ENCODE measurements at regions not wholly inside any gene's neighbourhood (a gene's known extent, or its start where the extent isn't known, plus 50 kb on each side); places are given as distances from the start of the nearest gene placed in this dataset.

DNA sequence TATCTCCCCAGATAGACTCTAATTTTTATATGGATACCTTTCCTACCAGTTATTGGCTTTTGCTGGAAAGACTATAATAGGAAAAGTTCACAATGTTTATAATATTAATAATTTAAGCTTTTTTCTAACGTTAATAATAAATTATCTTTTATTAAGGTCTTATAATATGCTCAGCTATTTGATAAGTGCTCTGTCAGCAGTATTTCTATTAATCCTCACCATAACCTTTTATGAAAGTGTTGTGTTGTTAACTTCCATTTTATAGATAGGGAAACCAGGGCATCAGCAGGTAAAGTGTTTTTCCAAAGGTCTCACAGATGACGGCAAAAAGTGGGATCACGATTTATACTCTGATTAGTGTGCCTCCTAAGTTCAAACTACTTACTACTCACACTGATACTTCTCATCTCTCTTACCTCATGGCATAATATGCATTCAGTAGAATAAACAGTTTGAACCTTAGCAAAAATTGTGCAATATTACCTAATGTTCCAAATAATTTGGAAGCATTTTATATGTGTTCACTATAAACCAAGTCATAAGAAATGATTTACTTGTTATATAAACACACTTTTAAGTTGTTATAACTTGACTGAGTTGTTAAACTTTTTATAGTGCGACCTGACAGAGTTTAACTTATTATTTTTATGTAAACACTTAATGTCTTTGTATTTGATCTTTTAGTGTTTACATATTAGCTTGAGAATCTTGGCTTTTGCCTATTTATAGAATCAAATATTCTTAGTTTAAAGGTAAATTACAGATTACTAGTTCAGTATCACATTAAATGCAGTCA is 274.9 kb upstream of the DCBLD2 start:
- DNase-seq = no peak

DNA sequence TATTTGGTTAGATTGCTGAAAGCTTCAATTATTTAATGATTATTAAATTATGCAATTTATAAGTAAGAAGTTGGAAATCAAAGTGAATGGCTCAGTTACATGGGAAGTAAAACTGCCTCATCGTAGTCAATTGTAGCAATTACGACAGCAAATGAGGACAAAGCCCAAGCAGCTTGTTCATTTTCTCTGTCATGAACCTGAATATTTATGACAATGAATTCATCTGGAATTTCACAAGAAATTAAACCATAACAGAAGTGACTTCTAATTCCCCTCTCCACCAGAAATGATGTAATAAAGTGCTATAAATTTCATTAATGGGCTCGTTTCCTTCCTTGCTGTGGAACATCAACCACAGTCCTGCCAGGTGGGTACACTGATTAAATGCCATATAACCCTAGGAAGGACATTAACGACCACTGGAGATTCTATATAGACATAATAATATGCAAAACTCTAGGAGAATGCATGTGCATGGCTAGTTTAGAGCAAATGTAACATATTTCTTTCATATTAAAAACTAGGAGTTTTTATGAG is 273.8 kb upstream of the DCBLD2 start:
- no peak for DNase-seq

DNA sequence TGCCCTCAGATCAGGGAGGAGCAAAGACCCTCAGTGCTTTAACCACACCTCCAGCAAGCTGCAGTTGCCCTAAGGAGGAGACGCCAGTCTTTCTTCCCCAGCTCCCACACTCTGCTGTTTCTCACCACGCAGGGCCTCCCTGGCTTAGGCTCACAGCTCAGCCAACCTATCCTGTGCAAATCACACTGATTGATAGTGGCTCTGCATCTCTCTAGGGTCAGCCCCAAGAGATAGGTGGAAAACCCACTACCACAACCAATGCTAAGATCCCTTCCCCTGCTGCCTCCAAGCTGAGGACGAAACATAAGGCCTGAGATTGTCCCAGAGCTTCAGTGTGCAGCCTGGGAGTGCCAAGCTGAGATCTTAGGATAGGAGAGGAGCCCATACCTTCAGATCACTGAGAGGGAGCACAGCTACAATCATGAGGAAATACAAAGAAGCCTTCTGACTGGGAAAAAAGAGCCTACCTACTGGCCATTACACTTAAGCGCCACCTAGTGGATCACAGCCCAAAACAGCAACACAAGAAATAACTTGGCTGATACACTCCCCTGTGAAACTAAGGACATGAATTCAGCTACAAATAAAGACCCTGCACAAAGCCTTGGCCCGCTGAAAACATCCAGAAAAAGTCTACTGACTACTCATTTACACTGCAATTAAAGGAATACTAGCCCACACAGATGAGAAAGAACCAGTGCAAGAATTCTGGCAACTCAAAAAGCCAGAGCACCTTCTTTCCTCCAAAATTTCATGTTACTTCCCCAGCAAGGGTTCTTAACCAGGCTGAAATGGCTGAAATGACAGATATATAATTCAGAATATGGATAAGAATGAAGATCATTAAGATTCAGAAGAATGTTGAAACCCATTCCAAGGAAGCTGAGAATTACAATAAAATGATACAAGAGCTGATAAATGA is 271.5 kb upstream of the DCBLD2 start:
- peak; percentile 2 to 7 for DNase-seq

DNA sequence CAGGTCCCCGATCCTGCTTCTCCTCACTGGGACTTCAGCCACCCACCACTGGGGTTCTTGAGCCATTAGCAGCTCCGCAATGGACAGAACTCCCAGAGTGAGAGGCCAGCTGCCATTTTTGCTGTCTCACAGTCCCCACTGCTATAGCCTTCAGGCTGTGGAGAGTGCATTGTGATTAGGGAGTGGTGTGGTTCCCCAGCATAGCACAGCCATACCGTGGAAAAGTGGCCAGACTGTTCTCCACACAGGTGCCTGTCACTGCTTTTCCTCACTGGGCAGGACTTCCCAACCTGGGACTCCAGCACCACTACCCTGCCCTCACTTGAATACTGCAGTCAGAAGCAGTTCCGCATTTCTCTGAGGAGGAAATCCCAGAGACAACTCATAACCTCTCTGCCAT is 270.3 kb upstream of the DCBLD2 start:
- DNase-seq = no peak

DNA sequence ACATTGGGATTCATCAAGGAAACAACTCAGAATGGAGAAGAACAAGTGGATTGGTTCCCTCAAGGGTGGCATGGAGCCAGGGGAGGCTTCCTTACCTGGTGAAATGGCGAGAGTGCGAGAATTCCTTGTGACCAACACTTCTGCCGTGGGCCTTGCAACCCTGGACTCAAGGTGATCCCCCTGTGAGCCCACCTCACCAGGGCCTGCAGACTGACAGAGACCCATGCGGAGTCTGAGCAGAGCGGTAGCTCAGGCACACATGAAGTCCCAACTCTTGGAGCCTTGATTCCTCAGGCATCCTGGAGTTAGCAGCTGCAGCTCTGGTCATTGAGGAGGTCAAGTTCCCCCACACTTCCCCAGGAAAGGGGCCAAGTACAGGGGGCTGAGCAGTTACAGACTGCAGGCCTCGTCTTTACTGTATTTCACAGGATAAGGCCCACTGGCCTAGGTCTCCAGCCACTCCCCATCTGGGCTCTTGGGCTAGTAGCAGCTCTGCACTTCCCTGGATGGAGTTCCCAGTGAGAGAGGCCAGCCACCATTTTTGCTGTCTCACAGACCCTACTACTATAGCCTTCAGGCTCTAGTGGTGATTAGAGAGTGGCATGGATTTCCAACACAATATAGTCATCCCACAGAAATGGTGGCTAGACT is 269.5 kb upstream of the DCBLD2 start:
- DNase-seq = no peak

DNA sequence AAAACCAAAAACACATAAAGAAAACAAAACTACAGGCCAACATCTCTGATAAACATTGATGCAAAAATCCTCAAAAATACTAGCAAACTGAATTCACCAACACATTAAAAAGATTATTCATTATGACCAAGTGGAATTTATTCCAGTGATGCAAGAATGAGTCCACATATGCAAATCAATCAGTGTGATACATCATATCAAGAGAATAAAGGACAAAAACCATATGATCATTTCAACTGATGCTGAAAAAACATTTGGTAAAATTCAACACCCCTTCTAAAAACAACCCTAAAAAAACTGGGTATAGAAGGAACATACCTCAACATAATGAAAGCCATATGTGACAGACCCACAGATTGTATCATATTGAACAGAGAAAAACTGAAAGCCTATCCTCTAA is 265.6 kb upstream of the DCBLD2 start:
- no peak for DNase-seq

DNA sequence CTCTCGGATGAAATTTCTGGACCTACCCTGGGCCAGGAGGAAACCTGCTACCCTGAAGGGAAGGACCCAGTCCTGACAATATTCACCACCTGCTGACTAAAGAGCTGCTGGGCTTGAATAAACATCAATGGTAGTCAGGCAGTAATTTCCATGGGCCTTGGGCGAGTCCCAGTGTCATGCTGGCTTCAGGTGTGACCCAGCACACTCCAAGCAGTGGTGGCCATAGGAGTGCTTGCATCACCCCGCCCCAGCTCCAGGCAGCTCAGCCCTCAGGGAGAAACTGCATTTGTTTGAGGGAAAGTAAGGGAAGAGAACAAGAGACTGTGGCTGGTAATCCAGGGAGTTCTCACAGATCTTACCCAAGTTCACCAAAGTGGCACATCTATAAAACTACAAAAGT is 261.8 kb upstream of the DCBLD2 start:
- DNase-seq = no peak

DNA sequence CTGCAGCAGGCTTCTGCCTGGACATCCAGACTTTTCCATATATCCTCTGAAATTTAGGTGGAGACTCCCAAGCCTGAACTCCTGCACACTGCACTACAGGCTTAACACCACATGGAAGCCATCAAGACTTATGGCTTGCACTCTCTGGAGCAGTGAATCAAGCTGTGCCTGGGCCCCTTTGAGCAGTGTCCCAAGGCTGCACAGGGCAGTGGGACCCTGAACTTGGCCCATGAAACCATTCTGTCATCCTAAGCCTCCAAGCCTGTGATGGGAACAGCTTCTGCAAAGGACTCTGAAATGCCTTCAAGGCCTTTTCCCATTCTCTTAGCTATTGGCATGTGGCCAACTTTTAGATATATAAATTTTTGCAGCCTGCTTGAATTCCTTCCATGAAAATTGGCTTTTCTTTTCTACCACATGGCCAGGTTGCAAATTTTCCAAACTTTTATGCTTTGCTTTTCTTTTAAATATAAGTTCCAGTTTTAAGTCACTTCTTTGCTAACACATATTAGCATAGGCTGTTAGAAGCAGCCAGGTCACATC is 257.8 kb upstream of the DCBLD2 start:
- no peak for DNase-seq

DNA sequence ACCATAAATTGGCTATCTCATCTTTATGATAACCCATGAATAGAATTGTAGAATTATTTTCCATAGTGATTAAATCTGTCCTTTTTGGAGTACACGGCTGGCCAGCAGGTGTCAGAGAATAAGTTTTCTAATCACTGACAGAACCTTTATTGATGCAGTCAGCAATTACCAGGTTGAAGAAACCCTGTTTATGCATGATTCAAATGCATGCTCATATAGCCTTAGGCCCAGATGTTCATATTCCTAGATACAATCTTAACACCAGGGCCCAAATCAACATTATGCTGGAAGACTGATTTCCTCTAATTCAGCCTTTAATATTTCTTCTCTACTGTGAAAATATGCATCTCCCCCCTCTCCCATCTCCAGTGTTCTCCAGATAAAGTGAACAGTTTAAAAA is 243.5 kb upstream of the DCBLD2 start:
- no peak for DNase-seq

DNA sequence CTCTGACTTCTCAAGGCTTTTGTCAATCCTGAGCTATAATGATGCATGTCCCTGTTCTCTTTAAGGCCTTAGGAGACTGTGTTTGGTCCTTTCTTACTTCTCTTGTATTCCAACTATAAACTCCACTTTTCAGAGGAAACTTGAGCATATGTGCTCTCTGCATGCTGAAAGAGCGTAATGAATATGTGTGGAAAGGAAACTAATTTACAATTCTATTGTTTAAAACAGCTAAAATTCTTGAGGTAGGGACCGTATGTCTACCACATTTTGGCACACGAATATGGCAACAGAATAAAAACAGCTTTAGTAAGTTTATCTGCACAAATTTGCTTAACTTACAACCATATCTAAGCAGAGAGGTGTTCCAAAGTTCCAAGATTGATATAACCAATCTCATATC is 242.0 kb upstream of the DCBLD2 start:
- DNase-seq = no peak

DNA sequence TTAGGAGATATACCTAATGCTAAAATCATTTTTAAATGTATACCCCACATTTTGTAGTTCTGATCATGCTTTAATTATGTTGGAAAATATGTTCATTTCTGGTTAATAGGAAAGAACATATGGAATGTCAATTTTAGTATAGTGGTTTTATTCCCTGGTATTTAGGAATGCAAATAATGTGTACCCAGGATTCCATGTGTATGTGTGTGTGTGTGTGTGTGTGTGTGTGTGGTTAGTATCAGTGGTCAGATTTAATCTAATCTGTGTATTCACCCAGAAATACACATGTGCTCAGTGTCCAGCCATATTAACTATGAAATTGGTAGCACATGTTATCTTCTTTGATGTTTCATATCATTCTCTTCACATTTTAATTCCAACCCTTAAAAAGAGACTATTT is 233.5 kb upstream of the DCBLD2 start:
- DNase-seq = no peak

DNA sequence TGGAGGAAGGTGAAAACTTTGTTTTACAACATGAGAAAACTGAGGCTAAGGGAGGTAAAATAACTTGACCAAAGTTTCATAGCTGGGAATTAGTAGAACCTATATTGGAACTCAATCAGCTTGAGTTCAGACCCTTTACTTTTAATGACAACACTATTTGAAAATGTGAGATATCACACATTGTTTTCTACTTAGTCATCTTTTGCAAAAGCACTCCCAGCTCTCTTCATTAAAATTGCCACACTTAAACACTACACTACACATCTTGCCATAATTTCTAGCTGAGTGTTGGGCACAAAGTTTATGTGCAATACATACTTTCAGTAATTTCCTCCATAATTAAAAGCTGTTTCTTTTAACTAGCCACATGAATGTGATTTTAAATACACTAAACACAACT is 230.4 kb upstream of the DCBLD2 start:
- no peak for DNase-seq

DNA sequence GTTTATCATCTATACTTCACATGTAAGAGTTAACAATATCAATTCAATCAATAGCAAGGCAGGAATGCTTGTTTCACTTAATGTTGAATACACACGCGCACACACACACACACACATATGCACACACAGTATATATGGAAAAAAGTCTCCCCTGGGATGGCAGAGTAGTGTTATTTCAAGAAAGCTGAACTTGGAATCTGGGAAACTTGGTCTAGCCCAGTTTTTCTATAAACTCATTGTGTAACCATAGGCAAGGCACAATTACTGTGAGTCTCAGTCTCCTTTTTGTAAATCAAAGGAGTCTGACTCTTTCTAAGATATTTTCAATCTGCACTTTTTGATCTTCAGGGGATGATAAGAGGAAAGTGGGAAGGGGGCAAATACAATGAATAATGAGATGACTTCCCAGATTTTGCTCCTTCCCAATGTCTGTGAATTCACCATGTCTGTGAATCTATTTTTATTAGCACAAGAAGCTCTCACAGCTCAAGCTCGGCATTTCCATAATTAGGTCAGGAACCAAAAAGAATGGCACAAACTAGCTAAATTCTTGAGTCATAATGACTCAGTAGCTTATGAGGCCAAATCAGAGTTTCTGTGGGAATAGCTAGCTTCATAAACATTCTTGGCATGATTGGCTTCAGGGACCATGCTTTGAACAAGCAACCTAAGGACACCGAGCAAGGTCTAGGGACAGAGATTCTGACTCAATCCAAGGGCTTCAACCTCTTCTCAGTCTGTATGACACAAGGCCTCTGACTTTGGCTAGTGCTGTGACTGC is 227.4 kb upstream of the DCBLD2 start:
- peak in 1 of 2 donors; percentile 13 for DNase-seq

DNA sequence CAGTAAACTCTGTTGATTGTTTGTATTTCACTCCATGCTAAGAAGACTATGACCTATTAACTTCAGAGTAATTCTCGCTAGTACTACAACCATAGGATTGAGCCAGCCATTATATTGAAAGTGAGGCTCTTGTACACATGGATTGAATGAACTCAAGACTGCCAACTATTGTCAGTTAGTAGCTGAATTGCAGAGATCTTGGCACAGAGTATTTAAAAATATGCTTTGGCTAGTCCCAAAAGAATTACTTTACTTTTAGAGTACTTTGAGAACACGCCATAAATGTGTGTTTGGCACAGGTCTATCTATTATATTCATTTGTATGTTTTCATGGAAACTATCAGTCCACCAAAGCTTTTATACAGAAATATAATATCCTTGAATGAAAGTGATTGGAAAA is 226.7 kb upstream of the DCBLD2 start:
- no peak for DNase-seq

DNA sequence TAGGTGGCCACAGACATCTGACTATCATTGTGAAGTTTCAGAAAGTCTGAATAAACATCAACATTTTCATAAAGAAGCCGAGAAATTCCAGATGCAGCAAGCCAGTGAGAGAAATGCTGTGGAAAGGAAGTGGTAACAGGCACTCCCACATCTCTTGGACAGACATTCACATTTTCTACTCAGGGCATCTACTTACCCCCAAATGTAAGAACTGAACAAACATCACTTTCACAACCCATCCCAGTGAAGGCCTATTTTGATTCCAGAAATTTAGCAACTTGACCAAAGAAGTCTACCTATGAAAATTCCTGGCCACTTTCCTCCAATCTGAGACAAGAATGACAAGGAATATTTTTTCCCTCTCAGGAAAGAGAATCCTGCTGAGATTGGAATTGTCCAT is 224.8 kb upstream of the DCBLD2 start:
- no peak for DNase-seq

DNA sequence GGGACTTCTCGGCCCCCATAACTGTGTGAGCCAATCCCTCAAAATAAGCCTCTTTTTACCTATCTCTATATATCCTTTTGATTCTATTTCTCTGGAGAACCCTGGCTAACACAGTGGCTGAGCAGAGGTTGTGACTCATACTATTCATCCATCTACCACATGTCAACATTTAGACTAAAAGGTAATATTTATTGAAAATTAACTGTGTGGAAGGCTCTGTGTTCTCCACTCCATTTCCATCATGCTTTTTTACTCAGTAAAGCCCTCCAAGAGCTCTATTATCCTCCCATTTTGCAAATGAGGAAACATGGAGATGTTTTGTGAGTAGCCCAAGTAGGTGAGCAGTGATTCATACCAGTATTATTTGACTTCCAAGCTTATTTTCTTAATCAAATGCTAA is 217.9 kb upstream of the DCBLD2 start:
- DNase-seq = no peak

DNA sequence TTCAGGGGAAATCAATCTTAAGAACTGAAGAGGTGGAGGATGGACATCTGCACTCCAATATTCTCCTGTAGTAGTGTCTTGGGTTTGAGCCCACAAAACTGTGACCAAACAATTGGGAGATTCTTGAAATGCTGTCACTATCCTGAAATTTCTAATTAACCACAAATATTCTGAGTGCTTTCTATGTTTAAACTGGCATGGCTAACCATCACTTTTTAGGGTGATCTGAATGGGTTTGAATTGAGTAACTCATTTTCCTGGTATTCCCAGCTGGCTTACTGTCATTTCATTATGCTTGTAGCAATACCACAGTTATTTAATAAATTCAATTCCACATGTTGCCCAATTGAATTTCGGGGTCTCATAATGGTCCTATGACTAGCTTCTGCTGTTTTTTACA is 216.9 kb upstream of the DCBLD2 start:
- no peak for DNase-seq

DNA sequence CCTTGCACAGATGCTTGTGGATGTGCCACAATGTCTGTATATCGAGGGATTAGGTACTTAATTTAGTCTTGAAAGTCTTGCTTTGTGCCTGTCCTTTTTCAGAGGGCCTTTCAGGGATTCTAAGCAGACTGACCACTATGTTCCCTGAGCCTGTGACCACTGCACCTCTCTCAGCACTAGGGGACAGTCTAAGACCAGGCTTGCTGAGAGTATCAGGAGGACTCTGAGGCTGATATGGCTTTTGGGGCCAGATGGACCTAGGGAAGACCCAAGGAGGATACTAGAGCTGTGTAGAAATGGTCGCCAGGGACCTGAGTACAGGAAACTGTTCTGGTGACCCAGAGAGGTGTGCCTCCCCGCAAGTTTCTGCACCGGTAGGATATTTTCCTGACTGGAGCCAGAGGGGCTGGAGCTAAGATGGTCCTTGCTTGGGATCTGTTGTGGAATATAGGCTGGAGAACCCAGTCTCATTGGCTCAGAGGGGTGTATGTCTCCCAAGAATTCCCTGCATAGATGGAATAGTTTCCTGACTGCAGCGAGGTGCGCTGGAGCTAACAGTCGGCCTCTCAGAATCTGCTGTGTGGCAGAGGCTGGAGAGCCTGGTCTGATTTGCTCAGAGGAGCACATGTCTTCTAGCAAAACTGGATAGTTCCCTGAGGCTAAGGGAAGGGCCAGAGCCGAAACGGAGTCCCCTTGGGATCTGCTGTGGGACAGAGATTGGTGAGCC is 213.2 kb upstream of the DCBLD2 start:
- DNase-seq = no peak

DNA sequence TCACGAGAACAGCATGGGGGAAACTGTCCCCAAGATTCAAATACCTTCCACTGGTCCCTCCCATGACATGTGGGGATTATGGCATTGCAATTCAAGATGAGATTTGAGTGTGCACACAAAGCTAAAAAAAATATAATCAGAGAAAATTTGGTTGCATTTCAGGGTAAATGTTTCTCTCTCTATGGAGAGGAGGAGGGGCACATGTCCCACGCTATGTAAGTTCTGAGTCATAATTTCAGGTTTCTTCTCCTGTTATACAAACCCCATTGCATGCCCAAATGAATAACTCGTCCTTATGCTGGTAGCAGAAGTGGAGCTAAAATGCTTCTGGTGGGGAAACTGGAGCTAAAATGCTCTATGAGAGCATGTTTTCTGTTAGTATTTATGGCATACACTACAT is 209.7 kb upstream of the DCBLD2 start:
- no peak for DNase-seq

DNA sequence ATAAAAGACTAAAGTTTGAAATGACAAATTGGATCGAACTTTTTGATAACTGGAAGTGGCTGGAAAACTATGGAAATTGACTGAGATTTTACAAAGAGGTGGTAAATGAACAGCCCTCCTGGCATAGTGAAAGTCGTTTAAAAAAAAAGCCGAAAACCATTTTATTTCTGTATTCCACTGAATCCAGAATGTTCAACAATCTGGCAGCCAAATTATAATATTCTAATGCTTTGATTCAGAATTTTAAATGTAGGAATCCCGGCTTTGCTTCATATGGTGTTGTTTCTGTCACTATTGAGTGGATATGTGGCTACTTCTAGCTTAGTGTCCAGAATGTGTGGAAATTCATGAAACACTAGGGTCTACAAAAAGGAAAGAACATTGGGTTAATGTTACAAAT is 208.9 kb upstream of the DCBLD2 start:
- no peak for DNase-seq

DNA sequence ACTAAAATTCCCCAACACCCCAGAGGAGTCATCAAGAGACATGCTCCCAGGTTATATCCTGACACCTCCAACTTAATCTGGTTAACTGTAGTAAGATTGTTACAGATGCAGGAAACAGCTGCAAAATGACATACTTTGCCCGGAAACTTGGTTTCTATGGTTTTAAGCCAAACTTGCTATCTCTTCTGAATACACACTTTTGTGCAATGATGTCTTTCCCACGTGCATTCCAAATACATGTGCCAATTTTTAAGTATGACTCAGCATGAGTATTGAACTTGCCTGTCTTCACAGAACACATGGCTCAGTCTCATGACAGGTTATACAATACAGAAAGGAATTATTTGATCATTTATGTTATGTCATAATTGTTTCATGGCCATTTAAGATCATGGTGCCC is 207.0 kb upstream of the DCBLD2 start:
- DNase-seq = no peak

DNA sequence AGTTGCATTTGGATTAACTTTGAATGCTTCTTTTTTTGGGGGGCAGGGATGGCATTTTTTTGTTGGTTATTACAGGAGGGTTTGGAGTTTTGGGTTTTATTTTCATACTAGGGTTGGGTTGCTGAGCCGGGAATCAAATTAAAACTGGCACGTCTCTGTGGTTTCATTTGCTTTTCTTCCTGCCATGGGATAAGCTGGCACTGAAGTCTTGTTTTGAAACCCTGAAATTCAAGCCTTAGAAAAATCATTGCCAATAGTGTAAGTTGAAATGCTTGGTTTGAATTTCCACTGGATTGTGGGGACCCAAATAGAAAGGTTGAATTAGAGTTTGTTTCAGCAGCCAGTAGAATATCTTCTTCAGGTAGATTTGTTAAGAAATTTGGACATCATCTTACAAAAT is 193.1 kb upstream of the DCBLD2 start:
- DNase-seq = no peak
